GM12874 (cell line): ENCODE measurements at regions not wholly inside any gene's neighbourhood (a gene's known extent, or its start where the extent isn't known, plus 50 kb on each side); places are given as distances from the start of the nearest gene placed in this dataset.

Source experiments
- TF ChIP-seq, protein P1 (sequence below): IDR thresholded peaks from 2 replicates; pipeline ENCODE4 v1.5.1; 2011; ENCODE audit warnings: low read depth, mild to moderate bottlenecking, control low read depth, low read length, moderate library complexity; ENCODE audit not compliant: insufficient read depth

DNA sequence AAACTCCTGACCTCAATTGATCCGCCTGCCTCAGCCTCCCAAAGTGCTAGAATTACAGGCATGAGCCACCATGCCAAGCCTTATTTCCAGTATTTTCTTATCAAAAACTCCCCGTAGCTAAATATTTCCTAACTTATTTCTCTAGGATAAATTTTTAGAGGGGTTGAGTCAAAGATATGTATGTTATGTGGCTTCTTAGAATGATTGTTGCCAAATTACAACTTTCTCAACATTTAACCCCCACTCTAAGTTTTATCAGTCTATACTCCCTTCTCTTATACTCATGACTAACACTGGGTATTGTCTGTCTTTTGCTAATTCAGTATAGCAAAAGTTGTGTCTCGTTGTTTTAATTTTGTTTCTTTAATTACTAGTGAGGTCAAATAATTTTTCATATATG is 187.7 kb upstream of the LNX1 start:
- TF ChIP-seq, protein P1, sequence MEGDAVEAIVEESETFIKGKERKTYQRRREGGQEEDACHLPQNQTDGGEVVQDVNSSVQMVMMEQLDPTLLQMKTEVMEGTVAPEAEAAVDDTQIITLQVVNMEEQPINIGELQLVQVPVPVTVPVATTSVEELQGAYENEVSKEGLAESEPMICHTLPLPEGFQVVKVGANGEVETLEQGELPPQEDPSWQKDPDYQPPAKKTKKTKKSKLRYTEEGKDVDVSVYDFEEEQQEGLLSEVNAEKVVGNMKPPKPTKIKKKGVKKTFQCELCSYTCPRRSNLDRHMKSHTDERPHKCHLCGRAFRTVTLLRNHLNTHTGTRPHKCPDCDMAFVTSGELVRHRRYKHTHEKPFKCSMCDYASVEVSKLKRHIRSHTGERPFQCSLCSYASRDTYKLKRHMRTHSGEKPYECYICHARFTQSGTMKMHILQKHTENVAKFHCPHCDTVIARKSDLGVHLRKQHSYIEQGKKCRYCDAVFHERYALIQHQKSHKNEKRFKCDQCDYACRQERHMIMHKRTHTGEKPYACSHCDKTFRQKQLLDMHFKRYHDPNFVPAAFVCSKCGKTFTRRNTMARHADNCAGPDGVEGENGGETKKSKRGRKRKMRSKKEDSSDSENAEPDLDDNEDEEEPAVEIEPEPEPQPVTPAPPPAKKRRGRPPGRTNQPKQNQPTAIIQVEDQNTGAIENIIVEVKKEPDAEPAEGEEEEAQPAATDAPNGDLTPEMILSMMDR = no peak

DNA sequence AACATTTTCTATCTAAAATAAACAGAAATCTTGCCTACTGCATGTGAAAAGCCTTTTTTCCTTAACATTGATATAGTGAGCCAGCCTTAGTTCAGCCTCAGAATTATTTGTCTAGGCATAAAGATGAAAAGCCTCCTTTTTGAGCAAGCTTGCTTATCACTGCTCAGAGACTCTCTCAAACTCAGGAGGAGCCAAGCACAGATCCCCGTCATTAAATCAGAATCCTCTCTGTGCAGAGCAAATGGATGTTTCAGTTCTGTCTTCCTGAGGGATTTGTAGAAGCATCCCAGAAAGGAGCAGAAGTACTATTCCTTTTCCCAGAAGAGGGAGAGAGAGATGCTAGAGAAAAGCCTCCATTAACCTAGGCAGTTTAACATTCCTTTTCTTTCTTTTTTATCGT is 186.9 kb upstream of the LNX1 start:
- TF ChIP-seq, protein P1 = no peak

DNA sequence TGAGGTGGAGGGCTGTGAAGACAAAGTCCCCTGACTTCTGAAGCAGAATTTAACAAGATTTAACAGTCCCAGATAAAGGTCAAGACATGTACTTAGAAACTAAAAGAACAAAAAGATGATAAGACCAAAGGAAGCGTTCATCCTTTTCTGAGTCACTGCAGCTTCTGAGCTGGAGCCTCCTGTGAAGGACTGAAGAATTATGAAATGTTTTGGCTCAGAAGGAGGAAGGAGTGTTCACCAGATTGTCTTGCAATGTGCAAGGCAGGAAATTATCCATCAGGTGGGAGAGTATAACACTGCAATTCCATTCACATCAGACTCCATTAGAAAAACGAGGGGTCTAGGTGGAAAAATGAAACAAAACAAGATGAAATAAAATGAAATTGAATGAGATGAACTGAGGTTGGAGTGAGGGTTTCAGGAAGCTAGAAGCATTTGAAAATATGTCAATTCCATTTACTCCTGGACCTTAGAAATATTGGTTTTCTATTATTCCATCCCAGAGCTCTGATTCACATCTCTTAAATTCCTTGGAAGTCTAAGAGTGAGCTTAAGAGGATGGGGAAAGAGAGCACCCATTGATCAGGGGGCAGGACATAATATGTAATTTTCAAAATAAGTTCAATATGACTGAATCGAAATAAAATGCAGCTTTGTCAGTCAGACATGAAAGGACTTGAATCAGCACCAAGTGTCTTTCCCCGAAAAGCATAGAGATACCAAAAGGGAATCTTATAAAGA is 186.1 kb upstream of the LNX1 start:
- TF ChIP-seq, protein P1 = no peak

DNA sequence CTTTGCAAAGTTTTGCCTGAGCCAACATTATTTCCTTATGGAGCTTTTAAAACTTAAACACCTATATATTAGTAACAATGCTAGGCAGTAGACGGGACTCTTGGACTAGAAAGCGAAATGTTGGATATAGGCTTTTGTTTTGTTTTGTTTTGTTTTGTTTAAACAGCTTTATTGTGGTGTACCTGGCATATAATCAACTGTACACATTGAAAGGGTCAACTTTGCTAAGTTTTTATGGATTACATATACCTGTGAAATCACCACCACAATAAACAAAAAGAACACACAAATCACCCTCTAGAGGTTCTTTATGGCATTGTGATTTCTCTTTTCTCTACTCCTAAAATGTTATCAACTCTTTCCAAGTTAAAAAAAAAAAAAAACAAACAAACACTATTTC is 184.9 kb upstream of the LNX1 start:
- TF ChIP-seq, protein P1 = no peak

DNA sequence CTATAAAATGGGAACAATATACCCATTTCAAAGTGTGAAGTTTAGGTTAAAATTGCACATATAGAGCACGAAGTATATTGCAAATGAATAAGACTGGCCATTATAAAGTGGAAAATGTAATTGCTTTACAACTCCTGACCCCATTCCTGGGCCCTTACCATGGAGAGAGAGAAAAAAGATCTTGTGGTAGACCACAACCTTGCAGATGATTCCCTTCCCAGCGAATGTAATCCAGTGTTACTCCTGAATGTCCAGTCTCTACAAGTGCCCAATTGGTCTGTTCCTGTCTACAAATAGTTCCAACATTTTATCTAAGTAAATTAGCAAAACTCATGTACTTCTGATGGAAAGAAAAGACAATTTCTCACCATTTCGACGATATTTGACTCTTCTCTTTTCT is 184.1 kb upstream of the LNX1 start:
- TF ChIP-seq, protein P1 = no peak

DNA sequence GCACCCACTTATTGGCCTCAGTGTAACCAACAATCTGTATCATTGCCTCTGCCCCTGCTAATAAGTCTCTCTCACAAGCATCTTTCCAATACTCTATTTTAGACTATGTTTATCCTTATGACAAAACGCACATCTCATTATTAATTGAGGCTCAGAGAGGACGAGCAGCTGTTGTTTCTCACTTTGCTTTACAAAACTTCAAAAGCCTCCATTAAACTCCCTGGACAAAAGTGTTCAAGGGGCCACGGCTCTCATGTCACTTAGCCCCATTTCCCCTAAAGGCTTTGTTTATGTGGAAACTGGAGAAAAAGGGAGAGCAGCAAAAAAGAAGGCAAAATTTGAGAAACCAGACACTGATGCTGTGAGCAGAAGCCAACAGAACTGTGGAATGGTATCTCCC is 180.0 kb upstream of the LNX1 start:
- TF ChIP-seq, protein P1 = no peak

DNA sequence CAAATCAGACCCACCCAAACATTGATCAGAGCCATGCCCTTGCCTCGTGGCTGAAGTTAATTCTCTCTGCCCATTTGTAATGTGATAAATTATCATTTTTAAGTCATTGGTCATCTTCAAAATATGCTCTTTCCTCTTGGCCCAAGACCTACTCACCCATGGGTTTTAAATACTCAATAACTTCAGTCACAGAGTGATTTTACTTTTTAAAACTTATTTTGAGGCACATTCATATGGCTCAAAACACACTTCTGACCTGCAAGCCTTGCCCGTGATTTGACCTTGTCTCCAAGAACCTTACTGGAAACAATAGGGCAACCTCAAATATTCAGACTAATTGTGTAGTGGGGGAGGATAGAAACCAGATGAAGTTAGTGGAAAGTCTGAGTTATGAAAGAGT is 176.2 kb upstream of the LNX1 start:
- TF ChIP-seq, protein P1 = no peak
